Activated naive CD4-positive, alpha-beta T cell treated with anti-CD3 and anti-CD28 coated beads, Interleukin-2, amount 50 U/mL, for 24 hours (primary cell): ENCODE measurements at regions not wholly inside any gene's neighbourhood (a gene's known extent, or its start where the extent isn't known, plus 50 kb on each side); places are given as distances from the start of the nearest gene placed in this dataset.

Experiments used
- H3K27ac Mint-ChIP-seq: one replicate; pipeline ENCODE4 v1.8.0; 2021; ENCODE audit warnings: mild to moderate bottlenecking, mixed read lengths
- H3K27me3 Mint-ChIP-seq: one replicate; pipeline ENCODE4 v1.8.0; 2021; ENCODE audit warnings: mixed read lengths
- H3K36me3 Mint-ChIP-seq: one replicate; pipeline ENCODE4 v1.8.0; 2021; ENCODE audit warnings: mixed read lengths
- H3K4me1 Mint-ChIP-seq: one replicate; pipeline ENCODE4 v1.8.0; 2021; ENCODE audit warnings: mixed read lengths
- H3K4me3 Mint-ChIP-seq: one replicate; pipeline ENCODE4 v1.8.0; 2021; ENCODE audit warnings: mild to moderate bottlenecking, mixed read lengths
- H3K9me3 Mint-ChIP-seq: one replicate; pipeline ENCODE4 v1.8.0; 2021; ENCODE audit warnings: mixed read lengths

GRCh38 chr16:85310868-85311585 lies 198.8 kb upstream of the CIBAR2 start:
- Mint-ChIP-seq H3K27me3 (no peaks in the 10 kb centered on the region), H3K36me3 (no peaks in the 10 kb centered on the region), H3K27ac (peak overlapping the region; percentile 41), H3K9me3 (no peaks in the 10 kb centered on the region), H3K4me1 (peaks cover 50% of the 10 kb centered on the region), H3K4me3 (peak overlapping the region; percentile 51)

GRCh38 chr16:85311741-85312140 lies 199.5 kb upstream of the CIBAR2 start:
- Mint-ChIP-seq H3K9me3 (no peaks in the 10 kb centered on the region), H3K36me3 (no peaks in the 10 kb centered on the region), H3K27ac (no peak overlapping the region), H3K4me1 (peaks cover 43% of the 10 kb centered on the region), H3K4me3 (peak overlapping the region; percentile 51), H3K27me3 (no peaks in the 10 kb centered on the region)

GRCh38 chr16:85312174-85312573 lies 199.9 kb upstream of the CIBAR2 start:
- Mint-ChIP-seq H3K27me3 (no peaks in the 10 kb centered on the region), H3K4me1 (peaks cover 40% of the 10 kb centered on the region), H3K4me3 (no peak overlapping the region), H3K36me3 (no peaks in the 10 kb centered on the region), H3K27ac (no peak overlapping the region), H3K9me3 (no peaks in the 10 kb centered on the region)

- Mint-ChIP-seq H3K9me3 (no peaks in the 10 kb centered on the region), H3K4me3 (no peak overlapping the region), H3K4me1 (peaks cover 33% of the 10 kb centered on the region), H3K27me3 (no peaks in the 10 kb centered on the region), H3K27ac (no peak overlapping the region), H3K36me3 (no peaks in the 10 kb centered on the region)
These were observed 200.6 kb upstream of the CIBAR2 start for GRCh38 chr16:85312642-85313525.

GRCh38 chr16:85313526-85314301 lies 201.4 kb upstream of the CIBAR2 start:
- no peak overlapping the region for H3K4me3 Mint-ChIP-seq
- H3K27me3 Mint-ChIP-seq = no peaks in the 10 kb centered on the region
- H3K27ac Mint-ChIP-seq = no peak overlapping the region
- peaks cover 25% of the 10 kb centered on the region for H3K4me1 Mint-ChIP-seq
- no peaks in the 10 kb centered on the region for H3K36me3 Mint-ChIP-seq
- H3K9me3 Mint-ChIP-seq = no peaks in the 10 kb centered on the region

- Mint-ChIP-seq H3K27ac (no peak overlapping the region), H3K4me3 (no peak overlapping the region), H3K9me3 (no peaks in the 10 kb centered on the region)
These were observed 202.3 kb upstream of the CIBAR2 start for GRCh38 chr16:85314512-85314971.

GRCh38 chr16:85315866-85316265 lies 203.6 kb upstream of the CIBAR2 start:
- Mint-ChIP-seq H3K9me3 (no peaks in the 10 kb centered on the region), H3K27me3 (no peaks in the 10 kb centered on the region), H3K4me1 (peaks cover 14% of the 10 kb centered on the region), H3K27ac (no peak overlapping the region), H3K36me3 (no peaks in the 10 kb centered on the region), H3K4me3 (no peak overlapping the region)

More at GRCh38 chr16:85314512-85314971, 202.3 kb upstream of the CIBAR2 start:
- Mint-ChIP-seq H3K36me3 (no peaks in the 10 kb centered on the region), H3K4me1 (peaks cover 21% of the 10 kb centered on the region), H3K27me3 (no peaks in the 10 kb centered on the region)

GRCh38 chr16:85316321-85316919 lies 204.1 kb upstream of the CIBAR2 start:
- Mint-ChIP-seq H3K4me3 (no peak overlapping the region), H3K9me3 (no peaks in the 10 kb centered on the region), H3K27me3 (no peaks in the 10 kb centered on the region), H3K36me3 (no peaks in the 10 kb centered on the region), H3K27ac (no peak overlapping the region), H3K4me1 (peaks cover 9% of the 10 kb centered on the region)

- H3K27me3 Mint-ChIP-seq = no peaks in the 10 kb centered on the region
- H3K4me3 Mint-ChIP-seq = no peak overlapping the region
- peaks cover 5% of the 10 kb centered on the region for H3K4me1 Mint-ChIP-seq
- no peaks in the 10 kb centered on the region for H3K9me3 Mint-ChIP-seq
- peak overlapping the region; percentile 46 for H3K27ac Mint-ChIP-seq
- no peaks in the 10 kb centered on the region for H3K36me3 Mint-ChIP-seq
These were observed 204.7 kb upstream of the CIBAR2 start for GRCh38 chr16:85316944-85317343.

- Mint-ChIP-seq H3K36me3 (no peaks in the 10 kb centered on the region), H3K9me3 (no peaks in the 10 kb centered on the region), H3K27me3 (no peaks in the 10 kb centered on the region), H3K4me1 (no peaks in the 10 kb centered on the region), H3K4me3 (no peak overlapping the region), H3K27ac (no peak overlapping the region)
These were observed 205.4 kb upstream of the CIBAR2 start for GRCh38 chr16:85317704-85318103.

- Mint-ChIP-seq H3K4me3 (no peak overlapping the region), H3K27me3 (no peaks in the 10 kb centered on the region), H3K27ac (no peak overlapping the region), H3K36me3 (no peaks in the 10 kb centered on the region), H3K4me1 (no peaks in the 10 kb centered on the region), H3K9me3 (no peaks in the 10 kb centered on the region)
These were observed 207.1 kb upstream of the CIBAR2 start for GRCh38 chr16:85319208-85319983.

GRCh38 chr16:85319984-85320440 lies 207.7 kb upstream of the CIBAR2 start:
- Mint-ChIP-seq H3K36me3 (no peaks in the 10 kb centered on the region), H3K9me3 (no peaks in the 10 kb centered on the region), H3K4me1 (no peaks in the 10 kb centered on the region), H3K27ac (no peak overlapping the region), H3K4me3 (no peak overlapping the region), H3K27me3 (no peaks in the 10 kb centered on the region)

GRCh38 chr16:85320677-85321385 lies 208.6 kb upstream of the CIBAR2 start:
- Mint-ChIP-seq H3K4me1 (no peaks in the 10 kb centered on the region), H3K9me3 (no peaks in the 10 kb centered on the region), H3K36me3 (no peaks in the 10 kb centered on the region), H3K27ac (peak overlapping the region; percentile 26), H3K4me3 (no peak overlapping the region), H3K27me3 (no peaks in the 10 kb centered on the region)
